ENCODE measurements at regions not wholly inside any gene's neighbourhood (a gene's known extent, or its start where the extent isn't known, plus 50 kb on each side); places are given as distances from the start of the nearest gene placed in this dataset.

DNA sequence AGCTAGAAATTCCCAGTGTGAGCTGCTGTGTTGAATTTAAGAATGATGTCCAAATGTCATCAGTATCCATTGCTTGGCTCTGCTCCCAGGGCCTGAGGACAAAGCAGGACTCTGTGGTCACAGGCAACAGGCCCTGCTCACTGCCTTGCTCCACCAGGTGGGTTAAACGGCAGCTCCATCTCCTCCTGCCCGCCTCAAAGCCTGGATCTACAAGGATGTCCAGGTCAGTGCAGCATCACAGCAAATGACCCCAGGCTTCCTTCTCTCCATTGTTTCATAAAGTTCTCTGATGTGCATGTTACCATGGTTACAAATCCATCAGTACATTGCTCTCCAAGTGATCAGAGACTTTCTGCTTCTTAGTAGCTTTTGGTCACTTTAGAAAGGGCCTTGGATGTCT, 322.0 kb upstream of the ZNF32 start:
- TF ChIP-seq, protein P1, sequence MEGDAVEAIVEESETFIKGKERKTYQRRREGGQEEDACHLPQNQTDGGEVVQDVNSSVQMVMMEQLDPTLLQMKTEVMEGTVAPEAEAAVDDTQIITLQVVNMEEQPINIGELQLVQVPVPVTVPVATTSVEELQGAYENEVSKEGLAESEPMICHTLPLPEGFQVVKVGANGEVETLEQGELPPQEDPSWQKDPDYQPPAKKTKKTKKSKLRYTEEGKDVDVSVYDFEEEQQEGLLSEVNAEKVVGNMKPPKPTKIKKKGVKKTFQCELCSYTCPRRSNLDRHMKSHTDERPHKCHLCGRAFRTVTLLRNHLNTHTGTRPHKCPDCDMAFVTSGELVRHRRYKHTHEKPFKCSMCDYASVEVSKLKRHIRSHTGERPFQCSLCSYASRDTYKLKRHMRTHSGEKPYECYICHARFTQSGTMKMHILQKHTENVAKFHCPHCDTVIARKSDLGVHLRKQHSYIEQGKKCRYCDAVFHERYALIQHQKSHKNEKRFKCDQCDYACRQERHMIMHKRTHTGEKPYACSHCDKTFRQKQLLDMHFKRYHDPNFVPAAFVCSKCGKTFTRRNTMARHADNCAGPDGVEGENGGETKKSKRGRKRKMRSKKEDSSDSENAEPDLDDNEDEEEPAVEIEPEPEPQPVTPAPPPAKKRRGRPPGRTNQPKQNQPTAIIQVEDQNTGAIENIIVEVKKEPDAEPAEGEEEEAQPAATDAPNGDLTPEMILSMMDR (IDR thresholded peaks at IDR 0.05; ENCODE audit: control extremely low read depth in 1 of 3, insufficient read depth in 1 of 3, low read depth in 1 of 3, low read length in 3 of 3), result no peak
- TF ChIP-seq NRF1 (IDR thresholded peaks at IDR 0.05; ENCODE audit: low read depth, low read length) (no peak), EP300 (IDR thresholded peaks at IDR 0.05; ENCODE audit: borderline replicate concordance in 1 of 2, low read depth in 2 of 2, low read length in 2 of 2) (no peak), SAP30 (IDR thresholded peaks at IDR 0.05; ENCODE audit: insufficient read depth, insufficient replicate concordance, low read length) (no peak), SRF (IDR thresholded peaks at IDR 0.05; ENCODE audit: low read depth, low read length) (no peak), KDM4A (IDR thresholded peaks at IDR 0.05; ENCODE audit: low read depth, low read length, severe bottlenecking) (no peak), KDM5A (IDR thresholded peaks at IDR 0.05; ENCODE audit: low read length) (no peak), BACH1 (IDR thresholded peaks at IDR 0.05; ENCODE audit: low read length) (no peak), PHF8 (conservative IDR thresholded peaks at IDR 0.05; ENCODE audit: low read depth, low read length) (no peak), POLR2AphosphoS5 (IDR thresholded peaks at IDR 0.05; ENCODE audit: low read depth, low read length) (no peak), MAX (IDR thresholded peaks at IDR 0.05) (no peak), JUN (IDR thresholded peaks at IDR 0.05; ENCODE audit: low read depth, low read length) (no peak), POLR2A (IDR thresholded peaks at IDR 0.05; ENCODE audit: control extremely low read depth in 1 of 2, low read depth in 2 of 2, low read length in 2 of 2) (no peak), EZH2 (IDR thresholded peaks at IDR 0.05; ENCODE audit: low read depth, low read length, severe bottlenecking) (no peak)

Data from H1 (cell line).